ENCODE measurements at regions not wholly inside any gene's neighbourhood (a gene's known extent, or its start where the extent isn't known, plus 50 kb on each side); places are given as distances from the start of the nearest gene placed in this dataset.

DNA sequence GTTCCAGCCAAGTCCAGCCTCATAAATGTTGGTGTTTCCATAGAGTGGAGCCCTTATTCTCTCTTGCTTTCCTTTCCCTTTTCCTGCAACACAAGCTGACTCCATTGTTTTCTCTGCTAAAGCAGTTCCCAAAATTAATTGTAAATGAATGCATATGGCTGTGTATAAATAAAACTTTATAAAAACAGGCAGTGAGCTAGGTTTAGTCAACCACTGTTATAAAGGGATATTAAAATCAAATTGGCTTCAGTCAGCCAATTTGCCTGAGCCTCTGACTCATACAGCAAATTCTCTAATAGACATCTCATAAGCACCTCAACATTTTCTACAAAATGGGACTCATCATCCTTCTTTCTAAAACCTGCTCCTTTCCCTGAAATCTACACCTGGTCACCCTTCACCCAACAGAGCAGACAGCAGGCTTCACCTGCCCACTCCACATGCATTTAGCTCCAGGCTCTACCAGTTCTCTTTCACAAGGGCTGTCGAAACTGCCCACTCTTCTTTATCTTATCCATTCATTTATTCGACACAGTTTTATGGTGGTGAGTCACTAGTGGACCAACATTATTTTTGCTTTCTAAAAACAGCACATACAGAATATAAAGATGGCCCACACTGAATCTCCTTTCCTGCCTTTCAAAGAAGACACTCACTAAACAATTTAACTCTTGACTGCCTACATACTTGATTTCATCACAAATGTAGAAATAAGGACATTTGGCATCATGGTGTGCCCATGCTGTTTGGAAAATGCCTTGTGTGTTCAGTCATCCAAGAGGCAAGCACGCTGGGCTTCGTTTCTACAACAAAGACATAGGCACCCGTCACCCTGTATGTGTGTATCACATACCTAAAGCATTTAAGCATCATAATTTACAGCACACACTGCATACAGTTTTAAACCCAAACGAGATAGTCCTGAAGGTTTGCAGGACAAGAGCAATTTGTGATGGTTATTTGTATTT lies 74.6 kb upstream of the C7orf33 start:
- no peak for TF ChIP-seq CTCF (conservative IDR thresholded peaks at IDR 0.05; ENCODE audit: low read depth, low read length)
- TF ChIP-seq, protein P1, sequence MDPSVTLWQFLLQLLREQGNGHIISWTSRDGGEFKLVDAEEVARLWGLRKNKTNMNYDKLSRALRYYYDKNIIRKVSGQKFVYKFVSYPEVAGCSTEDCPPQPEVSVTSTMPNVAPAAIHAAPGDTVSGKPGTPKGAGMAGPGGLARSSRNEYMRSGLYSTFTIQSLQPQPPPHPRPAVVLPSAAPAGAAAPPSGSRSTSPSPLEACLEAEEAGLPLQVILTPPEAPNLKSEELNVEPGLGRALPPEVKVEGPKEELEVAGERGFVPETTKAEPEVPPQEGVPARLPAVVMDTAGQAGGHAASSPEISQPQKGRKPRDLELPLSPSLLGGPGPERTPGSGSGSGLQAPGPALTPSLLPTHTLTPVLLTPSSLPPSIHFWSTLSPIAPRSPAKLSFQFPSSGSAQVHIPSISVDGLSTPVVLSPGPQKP (IDR thresholded peaks at IDR 0.05; ENCODE audit: borderline replicate concordance, low read depth, low read length): no peak
- no peak for TF ChIP-seq SMC3 (IDR thresholded peaks at IDR 0.05; ENCODE audit: low read depth, low read length)
- no peak for TF ChIP-seq MAFK (IDR thresholded peaks at IDR 0.05; ENCODE audit: low read depth, low read length)
- TF ChIP-seq CEBPB (IDR thresholded peaks at IDR 0.05; ENCODE audit: low read depth, low read length): no peak
- TF ChIP-seq POLR2A (IDR thresholded peaks at IDR 0.05; ENCODE audit: low read depth, low read length): no peak
- TF ChIP-seq RAD21 (IDR thresholded peaks at IDR 0.05; ENCODE audit: low read length): no peak

All from IMR-90 (cell line).